ENCODE measurements at regions not wholly inside any gene's neighbourhood (a gene's known extent, or its start where the extent isn't known, plus 50 kb on each side); places are given as distances from the start of the nearest gene placed in this dataset.

DNA sequence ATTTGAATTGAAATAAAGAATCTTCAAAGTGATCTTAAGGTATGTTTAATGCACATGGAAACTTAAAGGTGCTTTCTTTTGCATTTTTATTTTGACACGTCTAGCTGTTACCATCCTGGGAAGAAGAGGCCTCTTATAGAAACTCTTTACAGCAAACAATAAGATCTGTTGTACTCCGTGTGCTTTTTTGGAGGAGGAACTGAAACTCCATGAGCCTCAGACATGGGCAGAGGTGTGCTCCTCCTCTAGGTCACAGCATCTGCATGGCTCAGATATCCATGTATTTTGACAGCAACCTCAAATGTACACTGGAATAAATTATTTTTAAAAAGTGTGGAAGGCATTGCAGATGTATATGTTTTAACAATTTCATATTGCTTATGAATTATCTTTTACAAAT, 783.3 kb upstream of the SALL3 start:
- no peak for TF ChIP-seq POLR2A (IDR thresholded peaks at IDR 0.05; ENCODE audit: insufficient read depth in 1 of 2, low read depth in 2 of 2, low read length in 2 of 2)
- TF ChIP-seq CENPT (CRISPR knock-in tag; IDR thresholded peaks at IDR 0.05; ENCODE audit: low read depth) = no peak
- TF ChIP-seq, protein P1, sequence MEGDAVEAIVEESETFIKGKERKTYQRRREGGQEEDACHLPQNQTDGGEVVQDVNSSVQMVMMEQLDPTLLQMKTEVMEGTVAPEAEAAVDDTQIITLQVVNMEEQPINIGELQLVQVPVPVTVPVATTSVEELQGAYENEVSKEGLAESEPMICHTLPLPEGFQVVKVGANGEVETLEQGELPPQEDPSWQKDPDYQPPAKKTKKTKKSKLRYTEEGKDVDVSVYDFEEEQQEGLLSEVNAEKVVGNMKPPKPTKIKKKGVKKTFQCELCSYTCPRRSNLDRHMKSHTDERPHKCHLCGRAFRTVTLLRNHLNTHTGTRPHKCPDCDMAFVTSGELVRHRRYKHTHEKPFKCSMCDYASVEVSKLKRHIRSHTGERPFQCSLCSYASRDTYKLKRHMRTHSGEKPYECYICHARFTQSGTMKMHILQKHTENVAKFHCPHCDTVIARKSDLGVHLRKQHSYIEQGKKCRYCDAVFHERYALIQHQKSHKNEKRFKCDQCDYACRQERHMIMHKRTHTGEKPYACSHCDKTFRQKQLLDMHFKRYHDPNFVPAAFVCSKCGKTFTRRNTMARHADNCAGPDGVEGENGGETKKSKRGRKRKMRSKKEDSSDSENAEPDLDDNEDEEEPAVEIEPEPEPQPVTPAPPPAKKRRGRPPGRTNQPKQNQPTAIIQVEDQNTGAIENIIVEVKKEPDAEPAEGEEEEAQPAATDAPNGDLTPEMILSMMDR (CRISPR knock-in tag; IDR thresholded peaks at IDR 0.05) = no peak
- TF ChIP-seq HNF4G (IDR thresholded peaks at IDR 0.05; ENCODE audit: borderline replicate concordance, low read depth, low read length) = no peak
- TF ChIP-seq HNF4G (CRISPR knock-in tag; IDR thresholded peaks at IDR 0.05; ENCODE audit: borderline replicate concordance, low read depth) = no peak
- TF ChIP-seq DMAP1 (CRISPR knock-in tag; IDR thresholded peaks at IDR 0.05) = no peak
- TF ChIP-seq CEBPB (IDR thresholded peaks at IDR 0.05; ENCODE audit: borderline replicate concordance, low read depth, low read length) = no peak
- no peak for TF ChIP-seq ZNF644 (CRISPR knock-in tag; IDR thresholded peaks at IDR 0.05; ENCODE audit: low read depth)

All from HepG2 (cell line).